ENCODE measurements at regions not wholly inside any gene's neighbourhood (a gene's known extent, or its start where the extent isn't known, plus 50 kb on each side); places are given as distances from the start of the nearest gene placed in this dataset.

- H3K9ac ChIP-seq (ENCODE audit: low read length) = no peak overlapping the region
- H3K4me3 ChIP-seq (ENCODE audit: low read depth in 1 of 2, low read length in 2 of 2) = no peak overlapping the region
- no peak overlapping the region for H3K27ac ChIP-seq (ENCODE audit: low read depth, low read length)
- no peaks in the 10 kb centered on the region for H3K36me3 ChIP-seq (ENCODE audit: insufficient read depth, low read length)
- peaks cover 13% of the 10 kb centered on the region for H3K4me1 ChIP-seq (ENCODE audit: insufficient read depth, low read length)
- no peaks in the 10 kb centered on the region for H3K9me3 ChIP-seq (ENCODE audit: low read length)
- no peaks in the 10 kb centered on the region for H3K27me3 ChIP-seq (ENCODE audit: control insufficient read depth in 1 of 2, insufficient read depth in 2 of 2, low read length in 2 of 2)
These were observed 275.3 kb upstream of the PHYHIPL start for GRCh38 chr10:58901092-58901646.

GRCh38 chr10:58903071-58903470 lies 273.4 kb upstream of the PHYHIPL start:
- Histone ChIP-seq H3K4me3 (ENCODE audit: low read depth in 1 of 2, low read length in 2 of 2) (no peak overlapping the region), H3K27me3 (ENCODE audit: control insufficient read depth in 1 of 2, insufficient read depth in 2 of 2, low read length in 2 of 2) (no peaks in the 10 kb centered on the region)

DNA sequence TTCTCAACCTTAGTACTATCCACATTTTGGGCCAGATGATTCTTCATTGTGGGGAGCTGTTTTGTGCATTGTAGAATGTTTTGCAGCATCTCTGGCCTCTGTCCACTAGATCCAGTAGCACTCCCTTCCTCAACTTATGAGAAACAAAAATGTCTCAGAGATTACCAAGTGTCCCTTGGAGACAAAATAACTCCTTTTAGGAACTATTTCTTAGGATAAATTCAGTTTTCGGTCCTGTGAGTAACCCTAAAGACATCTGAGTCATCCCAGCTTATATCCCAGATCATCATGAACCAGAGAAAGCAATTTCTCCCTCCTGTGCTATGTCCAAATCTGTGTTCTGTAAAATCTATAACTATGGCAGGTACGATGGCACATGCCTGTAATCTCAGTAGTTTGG lies 266.6 kb upstream of the PHYHIPL start:
- Histone ChIP-seq H3K9me3 (ENCODE audit: low read length) (no peaks in the 10 kb centered on the region), H3K36me3 (ENCODE audit: insufficient read depth, low read length) (no peaks in the 10 kb centered on the region), H3K4me3 (ENCODE audit: low read depth in 1 of 2, low read length in 2 of 2) (no peak overlapping the region), H3K27ac (ENCODE audit: low read depth, low read length) (no peak overlapping the region), H3K9ac (ENCODE audit: low read length) (no peak overlapping the region), H3K27me3 (ENCODE audit: control insufficient read depth in 1 of 2, insufficient read depth in 2 of 2, low read length in 2 of 2) (no peaks in the 10 kb centered on the region), H3K4me1 (ENCODE audit: insufficient read depth, low read length) (no peaks in the 10 kb centered on the region)

More at GRCh38 chr10:58903071-58903470, 273.4 kb upstream of the PHYHIPL start:
- Histone ChIP-seq H3K9me3 (ENCODE audit: low read length) (no peaks in the 10 kb centered on the region), H3K9ac (ENCODE audit: low read length) (no peak overlapping the region), H3K27ac (ENCODE audit: low read depth, low read length) (no peak overlapping the region), H3K4me1 (ENCODE audit: insufficient read depth, low read length) (peaks cover under 1% of the 10 kb centered on the region), H3K36me3 (ENCODE audit: insufficient read depth, low read length) (no peaks in the 10 kb centered on the region)

DNA sequence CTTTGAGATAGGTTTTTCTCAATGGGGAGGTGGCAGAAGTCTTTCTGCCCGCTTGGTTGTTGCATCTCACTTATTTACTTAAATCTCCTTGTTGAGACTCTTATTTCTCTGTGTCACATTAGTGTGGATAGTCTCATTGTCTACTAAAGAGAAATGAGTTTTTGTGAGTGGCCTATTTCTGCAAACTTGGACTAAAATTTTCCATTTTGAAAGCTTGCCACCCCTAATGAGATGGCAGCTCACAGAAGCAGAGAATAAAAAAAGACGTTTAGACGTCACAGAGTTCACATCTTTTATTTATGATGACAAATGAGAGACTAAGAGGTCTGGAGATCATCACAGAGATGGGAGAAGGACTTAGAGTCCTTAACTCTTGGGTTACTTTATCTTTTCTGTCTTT lies 262.7 kb upstream of the PHYHIPL start:
- no peaks in the 10 kb centered on the region for H3K9me3 ChIP-seq (ENCODE audit: low read length)
- no peaks in the 10 kb centered on the region for H3K27me3 ChIP-seq (ENCODE audit: control insufficient read depth in 1 of 2, insufficient read depth in 2 of 2, low read length in 2 of 2)
- no peak overlapping the region for H3K4me3 ChIP-seq (ENCODE audit: low read depth in 1 of 2, low read length in 2 of 2)
- no peaks in the 10 kb centered on the region for H3K4me1 ChIP-seq (ENCODE audit: insufficient read depth, low read length)
- H3K27ac ChIP-seq (ENCODE audit: low read depth, low read length) = no peak overlapping the region
- no peaks in the 10 kb centered on the region for H3K36me3 ChIP-seq (ENCODE audit: insufficient read depth, low read length)
- no peak overlapping the region for H3K9ac ChIP-seq (ENCODE audit: low read length)

GRCh38 chr10:58918887-58919286 lies 257.6 kb upstream of the PHYHIPL start:
- Histone ChIP-seq H3K36me3 (ENCODE audit: insufficient read depth, low read length) (no peaks in the 10 kb centered on the region), H3K27ac (ENCODE audit: low read depth, low read length) (no peak overlapping the region), H3K4me1 (ENCODE audit: insufficient read depth, low read length) (no peaks in the 10 kb centered on the region), H3K9ac (ENCODE audit: low read length) (no peak overlapping the region), H3K4me3 (ENCODE audit: low read depth in 1 of 2, low read length in 2 of 2) (no peak overlapping the region), H3K27me3 (ENCODE audit: control insufficient read depth in 1 of 2, insufficient read depth in 2 of 2, low read length in 2 of 2) (no peaks in the 10 kb centered on the region), H3K9me3 (ENCODE audit: low read length) (no peaks in the 10 kb centered on the region)

DNA sequence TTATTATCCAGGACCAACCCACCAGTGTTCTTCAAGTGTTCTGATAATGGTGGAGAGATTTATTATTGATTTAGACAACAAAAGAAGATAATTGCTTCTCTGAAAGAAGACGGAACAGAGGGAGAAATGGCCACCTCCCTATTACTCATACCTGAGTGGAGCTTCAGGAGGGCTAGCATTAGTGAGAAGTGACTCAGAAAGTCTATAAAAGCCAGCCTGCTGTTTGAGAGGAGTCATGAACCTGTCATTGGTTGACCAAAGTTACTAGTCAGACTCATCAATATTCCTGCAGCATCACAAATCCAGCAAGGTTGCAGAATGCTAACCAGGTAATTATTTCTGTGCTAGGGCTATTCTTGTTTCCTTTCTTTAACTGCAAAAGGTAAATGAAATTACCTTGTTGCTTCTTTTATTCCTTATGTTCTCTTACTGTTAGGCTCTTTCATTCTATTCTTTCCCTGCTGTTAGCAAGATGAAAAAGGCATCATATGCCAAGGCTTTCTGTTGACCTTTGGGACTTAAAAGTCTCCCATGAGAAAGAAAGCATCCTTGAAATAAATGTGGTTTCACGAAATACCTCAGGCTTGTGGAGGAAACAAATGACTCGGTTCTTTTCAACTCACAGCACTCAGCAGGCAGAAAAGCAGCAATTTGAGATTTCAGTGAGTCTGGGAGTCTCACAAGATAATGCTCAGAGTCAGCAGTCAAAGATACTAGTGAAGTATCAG lies 256.4 kb upstream of the PHYHIPL start:
- Histone ChIP-seq H3K4me3 (ENCODE audit: low read depth in 1 of 2, low read length in 2 of 2) (no peak overlapping the region), H3K9ac (ENCODE audit: low read length) (no peak overlapping the region)

DNA sequence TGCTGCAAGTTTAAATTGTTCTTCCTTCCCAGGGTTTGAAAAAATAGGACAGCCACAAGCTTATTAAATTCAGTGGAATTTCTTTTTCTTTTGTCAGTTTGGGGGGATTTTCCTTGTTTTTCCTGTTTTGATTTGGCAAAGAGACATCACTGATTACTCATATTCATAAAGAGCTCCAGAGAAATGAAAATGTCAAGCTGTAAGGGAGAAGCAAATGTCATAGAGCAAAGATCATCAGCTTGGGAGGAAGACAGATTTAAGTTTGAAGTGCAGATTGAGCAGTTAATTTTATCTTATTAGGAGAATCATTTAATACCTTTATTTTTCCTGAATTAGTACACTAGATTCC lies 255.8 kb upstream of the PHYHIPL start:
- no peaks in the 10 kb centered on the region for H3K9me3 ChIP-seq (ENCODE audit: low read length)
- no peaks in the 10 kb centered on the region for H3K4me1 ChIP-seq (ENCODE audit: insufficient read depth, low read length)
- no peak overlapping the region for H3K4me3 ChIP-seq (ENCODE audit: low read depth in 1 of 2, low read length in 2 of 2)
- no peaks in the 10 kb centered on the region for H3K27me3 ChIP-seq (ENCODE audit: control insufficient read depth in 1 of 2, insufficient read depth in 2 of 2, low read length in 2 of 2)
- no peak overlapping the region for H3K27ac ChIP-seq (ENCODE audit: low read depth, low read length)
- H3K9ac ChIP-seq (ENCODE audit: low read length) = no peak overlapping the region
- H3K36me3 ChIP-seq (ENCODE audit: insufficient read depth, low read length) = no peaks in the 10 kb centered on the region

More for the DNA sequence above, 256.4 kb upstream of the PHYHIPL start:
- no peaks in the 10 kb centered on the region for H3K4me1 ChIP-seq (ENCODE audit: insufficient read depth, low read length)
- no peaks in the 10 kb centered on the region for H3K9me3 ChIP-seq (ENCODE audit: low read length)
- H3K27me3 ChIP-seq (ENCODE audit: control insufficient read depth in 1 of 2, insufficient read depth in 2 of 2, low read length in 2 of 2) = no peaks in the 10 kb centered on the region
- no peak overlapping the region for H3K27ac ChIP-seq (ENCODE audit: low read depth, low read length)
- no peaks in the 10 kb centered on the region for H3K36me3 ChIP-seq (ENCODE audit: insufficient read depth, low read length)

GRCh38 chr10:58921421-58921855 lies 255.0 kb upstream of the PHYHIPL start:
- Histone ChIP-seq H3K4me1 (ENCODE audit: insufficient read depth, low read length) (no peaks in the 10 kb centered on the region), H3K9ac (ENCODE audit: low read length) (no peak overlapping the region), H3K36me3 (ENCODE audit: insufficient read depth, low read length) (no peaks in the 10 kb centered on the region), H3K9me3 (ENCODE audit: low read length) (no peaks in the 10 kb centered on the region), H3K27ac (ENCODE audit: low read depth, low read length) (no peak overlapping the region), H3K27me3 (ENCODE audit: control insufficient read depth in 1 of 2, insufficient read depth in 2 of 2, low read length in 2 of 2) (no peaks in the 10 kb centered on the region), H3K4me3 (ENCODE audit: low read depth in 1 of 2, low read length in 2 of 2) (no peak overlapping the region)

GRCh38 chr10:58925381-58925780 lies 251.1 kb upstream of the PHYHIPL start:
- Histone ChIP-seq H3K27me3 (ENCODE audit: control insufficient read depth in 1 of 2, insufficient read depth in 2 of 2, low read length in 2 of 2) (no peaks in the 10 kb centered on the region), H3K27ac (ENCODE audit: low read depth, low read length) (no peak overlapping the region), H3K9ac (ENCODE audit: low read length) (no peak overlapping the region), H3K36me3 (ENCODE audit: insufficient read depth, low read length) (no peaks in the 10 kb centered on the region), H3K9me3 (ENCODE audit: low read length) (no peaks in the 10 kb centered on the region), H3K4me3 (ENCODE audit: low read depth in 1 of 2, low read length in 2 of 2) (no peak overlapping the region), H3K4me1 (ENCODE audit: insufficient read depth, low read length) (no peaks in the 10 kb centered on the region)

GRCh38 chr10:58930500-58930899 lies 245.9 kb upstream of the PHYHIPL start:
- H3K27me3 ChIP-seq (ENCODE audit: control insufficient read depth in 1 of 2, insufficient read depth in 2 of 2, low read length in 2 of 2) = no peaks in the 10 kb centered on the region
- H3K9me3 ChIP-seq (ENCODE audit: low read length) = no peaks in the 10 kb centered on the region
- H3K27ac ChIP-seq (ENCODE audit: low read depth, low read length) = no peak overlapping the region
- H3K4me3 ChIP-seq (ENCODE audit: low read depth in 1 of 2, low read length in 2 of 2) = no peak overlapping the region
- no peak overlapping the region for H3K9ac ChIP-seq (ENCODE audit: low read length)
- no peaks in the 10 kb centered on the region for H3K4me1 ChIP-seq (ENCODE audit: insufficient read depth, low read length)
- no peaks in the 10 kb centered on the region for H3K36me3 ChIP-seq (ENCODE audit: insufficient read depth, low read length)

GRCh38 chr10:58932126-58932525 lies 244.3 kb upstream of the PHYHIPL start:
- no peaks in the 10 kb centered on the region for H3K4me1 ChIP-seq (ENCODE audit: insufficient read depth, low read length)
- H3K9me3 ChIP-seq (ENCODE audit: low read length) = no peaks in the 10 kb centered on the region
- no peaks in the 10 kb centered on the region for H3K27me3 ChIP-seq (ENCODE audit: control insufficient read depth in 1 of 2, insufficient read depth in 2 of 2, low read length in 2 of 2)
- no peak overlapping the region for H3K9ac ChIP-seq (ENCODE audit: low read length)
- H3K4me3 ChIP-seq (ENCODE audit: low read depth in 1 of 2, low read length in 2 of 2) = no peak overlapping the region
- no peaks in the 10 kb centered on the region for H3K36me3 ChIP-seq (ENCODE audit: insufficient read depth, low read length)
- no peak overlapping the region for H3K27ac ChIP-seq (ENCODE audit: low read depth, low read length)

All from muscle layer of colon (tissue), 2 donors.